ENCODE measurements at regions not wholly inside any gene's neighbourhood (a gene's known extent, or its start where the extent isn't known, plus 50 kb on each side); places are given as distances from the start of the nearest gene placed in this dataset.

GRCh38 chr3:20912406-20912805 is 726.4 kb upstream of the SGO1 start:
- BruUV-seq (replicated peaks), result no TSS peak
- H3K4me3 ChIP-seq (ENCODE audit: low read depth in 2 of 2, low read length in 2 of 2), result no peak overlapping the region
- in situ Hi-C loops (cut with HindIII; ENCODE audit: low pct_unique_long_range_greater_than_20kb, low sequenced_read_pairs), result no loop called here

GRCh38 chr3:20909511-20909910 is 723.5 kb upstream of the SGO1 start:
- H3K27ac ChIP-seq (ENCODE audit: low read length), result no peak overlapping the region
- no peaks in the 10 kb centered on the region for H3K27me3 ChIP-seq (ENCODE audit: control insufficient read depth, insufficient read depth, low read length)
- DNase-seq (ENCODE audit: low read depth, low spot score) (no peak), ATAC-seq (no peak)
- BruUV-seq (replicated peaks), result no TSS peak
- no peaks in the 10 kb centered on the region for H3K36me3 ChIP-seq (ENCODE audit: control insufficient read depth, insufficient read depth, low read length)
- CTCF ChIA-PET, result no interaction called here
- no peaks in the 10 kb centered on the region for H3K9me3 ChIP-seq (ENCODE audit: control insufficient read depth, insufficient read depth, low read depth, low read length)
- H3K4me3 ChIP-seq (ENCODE audit: low read depth in 2 of 2, low read length in 2 of 2), result no peak overlapping the region
- in situ Hi-C loops (cut with HindIII; ENCODE audit: low pct_unique_long_range_greater_than_20kb, low sequenced_read_pairs) (no loop called here), intact Hi-C loops (cut with micrococcal nuclease; ENCODE audit: unreplicated experiment) (no loop called here)
- TF ChIP-seq REST (IDR thresholded peaks at IDR 0.05; ENCODE audit: insufficient read depth in 1 of 2, low read depth in 2 of 2, low read length in 1 of 2) (no peak), TCF7L2 (IDR thresholded peaks at IDR 0.05; ENCODE audit: low read depth, low read length) (no peak), POLR2AphosphoS5 (IDR thresholded peaks at IDR 0.05; ENCODE audit: low read depth, low read length) (no peak)
- TF ChIP-seq, protein P1, sequence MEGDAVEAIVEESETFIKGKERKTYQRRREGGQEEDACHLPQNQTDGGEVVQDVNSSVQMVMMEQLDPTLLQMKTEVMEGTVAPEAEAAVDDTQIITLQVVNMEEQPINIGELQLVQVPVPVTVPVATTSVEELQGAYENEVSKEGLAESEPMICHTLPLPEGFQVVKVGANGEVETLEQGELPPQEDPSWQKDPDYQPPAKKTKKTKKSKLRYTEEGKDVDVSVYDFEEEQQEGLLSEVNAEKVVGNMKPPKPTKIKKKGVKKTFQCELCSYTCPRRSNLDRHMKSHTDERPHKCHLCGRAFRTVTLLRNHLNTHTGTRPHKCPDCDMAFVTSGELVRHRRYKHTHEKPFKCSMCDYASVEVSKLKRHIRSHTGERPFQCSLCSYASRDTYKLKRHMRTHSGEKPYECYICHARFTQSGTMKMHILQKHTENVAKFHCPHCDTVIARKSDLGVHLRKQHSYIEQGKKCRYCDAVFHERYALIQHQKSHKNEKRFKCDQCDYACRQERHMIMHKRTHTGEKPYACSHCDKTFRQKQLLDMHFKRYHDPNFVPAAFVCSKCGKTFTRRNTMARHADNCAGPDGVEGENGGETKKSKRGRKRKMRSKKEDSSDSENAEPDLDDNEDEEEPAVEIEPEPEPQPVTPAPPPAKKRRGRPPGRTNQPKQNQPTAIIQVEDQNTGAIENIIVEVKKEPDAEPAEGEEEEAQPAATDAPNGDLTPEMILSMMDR (IDR thresholded peaks at IDR 0.05), result no peak
- H3K4me1 ChIP-seq (ENCODE audit: control insufficient read depth, insufficient read depth, low read length), result no peaks in the 10 kb centered on the region
- POLR2A ChIA-PET, result no interaction called here

More at GRCh38 chr3:20912406-20912805, 726.4 kb upstream of the SGO1 start:
- Histone ChIP-seq H3K4me1 (ENCODE audit: control insufficient read depth, insufficient read depth, low read length) (no peaks in the 10 kb centered on the region), H3K27me3 (ENCODE audit: control insufficient read depth, insufficient read depth, low read length) (no peaks in the 10 kb centered on the region), H3K27ac (ENCODE audit: low read length) (no peak overlapping the region), H3K36me3 (ENCODE audit: control insufficient read depth, insufficient read depth, low read length) (no peaks in the 10 kb centered on the region), H3K9me3 (ENCODE audit: control insufficient read depth, insufficient read depth, low read depth, low read length) (no peaks in the 10 kb centered on the region)
- intact Hi-C loops (cut with micrococcal nuclease; ENCODE audit: unreplicated experiment), result no loop called here
- CTCF ChIA-PET, result no interaction called here
- TF ChIP-seq TCF7L2 (IDR thresholded peaks at IDR 0.05; ENCODE audit: low read depth, low read length) (no peak), SIN3A (IDR thresholded peaks at IDR 0.05; ENCODE audit: borderline replicate concordance, insufficient read depth, low read depth, low read length) (no peak), REST (IDR thresholded peaks at IDR 0.05; ENCODE audit: insufficient read depth in 1 of 2, low read depth in 2 of 2, low read length in 1 of 2) (no peak), POLR2AphosphoS5 (IDR thresholded peaks at IDR 0.05; ENCODE audit: low read depth, low read length) (no peak)
- TF ChIP-seq, protein P1 (IDR thresholded peaks at IDR 0.05), result no peak
- no peak for DNase-seq (ENCODE audit: low read depth, low spot score)
- POLR2A ChIA-PET, result interaction anchor here (0.7 kb wide), 1 partner anchor 1186 kb away, joined by 3 read pairs; no protein-coding TSS in a partner anchor
- no peak for ATAC-seq

All from Panc1 (cell line).